Testis (tissue), 2 donors: ENCODE measurements at regions not wholly inside any gene's neighbourhood (a gene's known extent, or its start where the extent isn't known, plus 50 kb on each side); places are given as distances from the start of the nearest gene placed in this dataset.

Experiments
- DNase-seq: peaks from one replicate; pipeline ENCODE4 v3.0.0-alpha.2; 2019
- H3K27ac ChIP-seq, 2 donors: fragments of 200-600 bp; sonication (generic); one replicate each; pipeline ENCODE4 v1.5.1; 2019
- H3K27me3 ChIP-seq: fragments of 200-600 bp; sonication (generic); one replicate; pipeline ENCODE4 v1.5.1; 2019
- H3K36me3 ChIP-seq: fragments of 200-600 bp; sonication (generic); one replicate; pipeline ENCODE4 v1.5.1; 2017; ENCODE audit warnings: low read depth; ENCODE audit errors: missing control alignments
- H3K4me1 ChIP-seq: fragments of 200-600 bp; sonication (generic); one replicate; pipeline ENCODE4 v1.5.1; 2019
- H3K4me3 ChIP-seq, 2 donors: fragments of 200-600 bp; sonication (generic); one replicate each; pipeline ENCODE4 v1.5.1; 2017 to 2019
- H3K9me3 ChIP-seq: fragments of 200-600 bp; sonication (generic); one replicate; pipeline ENCODE4 v1.5.1; 2017
- POLR2A ChIP-seq: fragments of 450-650 bp; IDR thresholded peaks from one replicate; pipeline ENCODE4 v1.6.1; 2017; ENCODE audit warnings: antibody characterized with exemption, mild to moderate bottlenecking, moderate library complexity
- WGBS, 2 donors: methylation state at CpG; one replicate each; pipeline ENCODE4 v1.1.5; 2018; 5-methylcytosine and 5-hydroxymethylcytosine counted together
- intact Hi-C: fragments of 100-400 bp; cut with DNase I; formaldehyde crosslinking; loops from one replicate; pipeline ENCODE4 v1.15.1; 2023; ENCODE audit warnings: low total_unique reads
- TF ChIP-seq, protein P1 (sequence below), 3 experiments: fragments of 450-650 bp in 2 of 3; fragments of 200-600 bp in 1 of 3; sonication (generic) in 1 of 3; IDR thresholded peaks; one replicate each; pipeline ENCODE4 v1.5.1; 2016 to 2019; ENCODE audit warnings: antibody characterized with exemption in 3 of 3, mild to moderate bottlenecking in 2 of 3, moderate library complexity in 1 of 3

DNA sequence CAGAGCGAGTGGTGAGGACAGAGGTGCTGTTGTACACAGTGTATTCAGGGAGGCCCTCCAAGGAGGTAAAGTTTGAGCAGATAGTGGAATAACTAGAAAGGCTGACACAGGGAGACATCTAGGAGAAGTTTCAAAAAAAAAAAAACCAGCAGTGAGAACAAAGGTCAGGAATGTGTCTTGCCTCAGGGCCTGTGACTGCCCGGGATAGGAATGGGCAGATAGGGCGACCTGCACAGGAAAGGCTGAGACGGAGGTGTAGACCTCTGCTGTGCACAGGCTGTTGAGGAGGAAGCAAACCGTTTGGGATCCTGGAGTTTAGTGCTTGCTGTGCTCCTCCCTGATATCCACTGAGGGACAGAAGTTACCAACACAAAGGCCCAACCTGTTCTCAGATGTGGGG is 406.5 kb upstream of the B3GAT1 start:
- DNase-seq: no peak
- Histone ChIP-seq H3K4me1 (no peaks in the 10 kb centered on the region), H3K4me3 (no peak overlapping the region), H3K27ac (no peak overlapping the region), H3K27me3 (no peaks in the 10 kb centered on the region), H3K9me3 (no peaks in the 10 kb centered on the region), H3K36me3 (no peaks in the 10 kb centered on the region)
- 61 to 70% methylated on average over 5 of the region's 5 CpGs for WGBS, 2 donors
- intact Hi-C loops: no loop called here
- no peak for TF ChIP-seq POLR2A
- TF ChIP-seq, protein P1, sequence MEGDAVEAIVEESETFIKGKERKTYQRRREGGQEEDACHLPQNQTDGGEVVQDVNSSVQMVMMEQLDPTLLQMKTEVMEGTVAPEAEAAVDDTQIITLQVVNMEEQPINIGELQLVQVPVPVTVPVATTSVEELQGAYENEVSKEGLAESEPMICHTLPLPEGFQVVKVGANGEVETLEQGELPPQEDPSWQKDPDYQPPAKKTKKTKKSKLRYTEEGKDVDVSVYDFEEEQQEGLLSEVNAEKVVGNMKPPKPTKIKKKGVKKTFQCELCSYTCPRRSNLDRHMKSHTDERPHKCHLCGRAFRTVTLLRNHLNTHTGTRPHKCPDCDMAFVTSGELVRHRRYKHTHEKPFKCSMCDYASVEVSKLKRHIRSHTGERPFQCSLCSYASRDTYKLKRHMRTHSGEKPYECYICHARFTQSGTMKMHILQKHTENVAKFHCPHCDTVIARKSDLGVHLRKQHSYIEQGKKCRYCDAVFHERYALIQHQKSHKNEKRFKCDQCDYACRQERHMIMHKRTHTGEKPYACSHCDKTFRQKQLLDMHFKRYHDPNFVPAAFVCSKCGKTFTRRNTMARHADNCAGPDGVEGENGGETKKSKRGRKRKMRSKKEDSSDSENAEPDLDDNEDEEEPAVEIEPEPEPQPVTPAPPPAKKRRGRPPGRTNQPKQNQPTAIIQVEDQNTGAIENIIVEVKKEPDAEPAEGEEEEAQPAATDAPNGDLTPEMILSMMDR (IDR thresholded peaks at IDR 0.05): no peak

DNA sequence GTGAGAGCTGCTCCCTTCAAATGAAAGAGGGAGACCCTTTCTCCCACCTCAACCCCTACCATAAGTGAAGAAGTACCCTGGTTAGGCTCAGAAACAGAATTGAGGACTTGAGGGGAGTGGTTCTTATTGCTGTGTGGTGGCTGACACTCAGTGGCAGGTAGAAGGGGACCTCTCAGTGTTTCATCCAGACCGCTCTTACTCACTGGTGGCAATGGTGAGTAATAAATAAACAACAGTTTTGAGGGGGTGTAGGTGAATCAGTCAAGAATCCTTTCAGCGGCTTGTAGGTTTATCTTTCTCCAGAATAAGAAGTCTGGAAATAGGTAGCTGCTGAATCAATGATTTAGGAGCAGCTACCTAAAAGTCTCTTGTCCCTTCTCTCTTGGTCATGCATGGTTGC is 403.4 kb upstream of the B3GAT1 start:
- H3K9me3 ChIP-seq: no peaks in the 10 kb centered on the region
- no peak for DNase-seq
- H3K36me3 ChIP-seq: no peaks in the 10 kb centered on the region
- no peak overlapping the region for H3K4me3 ChIP-seq
- 91 to 95% methylated on average over 2 of the region's 2 CpGs for WGBS, 2 donors
- H3K27me3 ChIP-seq: no peaks in the 10 kb centered on the region
- intact Hi-C loops: no loop called here
- no peaks in the 10 kb centered on the region for H3K4me1 ChIP-seq
- no peak overlapping the region for H3K27ac ChIP-seq
- TF ChIP-seq POLR2A: no peak
- TF ChIP-seq, protein P1 (IDR thresholded peaks at IDR 0.05): no peak

DNA sequence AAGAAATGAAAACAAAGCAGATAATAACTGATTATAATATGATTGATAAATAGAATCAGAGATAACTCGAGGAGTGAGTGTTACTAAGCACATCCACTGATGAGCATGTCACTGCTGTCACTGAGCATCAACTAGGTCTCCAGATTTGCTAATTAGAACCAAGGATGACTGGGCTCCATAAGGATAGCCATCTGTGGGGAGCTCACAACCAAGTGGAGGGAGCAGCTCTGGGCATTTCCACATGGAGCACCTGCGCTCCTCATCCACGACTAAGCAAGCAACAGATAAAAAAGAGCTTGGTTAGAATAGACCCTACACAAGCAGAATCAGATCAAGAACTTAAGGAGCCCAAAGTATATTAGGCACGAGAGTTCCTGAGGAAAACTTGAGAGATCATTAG is 396.0 kb upstream of the B3GAT1 start:
- Histone ChIP-seq H3K27me3 (no peaks in the 10 kb centered on the region), H3K27ac (no peak overlapping the region), H3K36me3 (no peaks in the 10 kb centered on the region), H3K4me1 (no peaks in the 10 kb centered on the region), H3K9me3 (no peaks in the 10 kb centered on the region), H3K4me3 (no peak overlapping the region)
- WGBS, 2 donors: 80 to 88% methylated on average over 4 of the region's 4 CpGs
- TF ChIP-seq, protein P1 (IDR thresholded peaks at IDR 0.05): no peak
- TF ChIP-seq POLR2A: no peak
- intact Hi-C loops: no loop called here
- DNase-seq: no peak

DNA sequence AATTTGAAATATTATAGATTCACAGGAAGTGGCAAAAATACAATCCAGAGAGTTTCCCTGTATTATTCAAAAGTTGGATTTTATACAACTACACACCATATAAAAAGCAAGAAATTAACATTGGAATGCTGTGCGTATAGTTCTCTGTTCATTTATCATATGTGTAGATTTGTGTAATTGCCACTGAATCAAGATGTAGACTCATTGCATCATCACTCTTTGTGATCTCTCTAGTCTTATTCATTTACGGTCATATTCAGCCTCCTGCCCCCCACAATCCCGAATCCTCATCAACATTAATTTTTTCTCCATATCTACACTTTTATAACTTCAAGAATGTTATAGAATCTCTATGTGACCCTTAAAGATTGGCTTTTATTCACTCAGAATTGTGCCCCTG is 390.6 kb upstream of the B3GAT1 start:
- intact Hi-C loops: no loop called here

DNA sequence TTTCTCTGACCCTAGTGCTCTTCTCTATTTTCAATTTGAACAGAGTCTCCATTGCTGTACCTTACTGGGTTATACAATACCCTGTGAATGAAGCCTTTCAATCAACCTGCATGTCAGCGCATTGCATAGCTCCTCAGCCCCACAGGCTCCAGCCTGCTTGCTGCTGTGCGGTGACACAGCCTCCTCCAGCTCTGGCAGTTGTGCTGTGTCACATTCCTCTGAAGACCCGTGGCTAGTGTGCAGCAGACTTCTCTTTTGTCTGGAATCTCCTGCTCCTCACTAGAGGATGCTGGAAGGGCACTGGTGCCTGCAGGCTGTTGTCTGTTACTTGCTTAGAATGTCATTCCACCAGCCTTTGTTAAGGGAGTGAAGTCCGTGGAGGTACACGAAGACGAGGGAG is 390.1 kb upstream of the B3GAT1 start:
- no peak overlapping the region for H3K27ac ChIP-seq
- H3K4me3 ChIP-seq: no peak overlapping the region
- TF ChIP-seq, protein P1 (IDR thresholded peaks at IDR 0.05): no peak
- no peak for TF ChIP-seq POLR2A
- H3K36me3 ChIP-seq: no peaks in the 10 kb centered on the region
- intact Hi-C loops: no loop called here
- no peak for DNase-seq
- 42 to 58% methylated on average over 6 of the region's 6 CpGs for WGBS, 2 donors
- no peaks in the 10 kb centered on the region for H3K27me3 ChIP-seq
- H3K9me3 ChIP-seq: no peaks in the 10 kb centered on the region
- H3K4me1 ChIP-seq: no peaks in the 10 kb centered on the region

More for the DNA sequence above, 390.6 kb upstream of the B3GAT1 start:
- Histone ChIP-seq H3K36me3 (no peaks in the 10 kb centered on the region), H3K4me1 (no peaks in the 10 kb centered on the region), H3K27me3 (no peaks in the 10 kb centered on the region), H3K4me3 (no peak overlapping the region), H3K27ac (no peak overlapping the region), H3K9me3 (no peaks in the 10 kb centered on the region)
- WGBS, 2 donors: 86 to 89% methylated on average over 3 of the region's 3 CpGs
- TF ChIP-seq POLR2A: no peak
- TF ChIP-seq, protein P1 (IDR thresholded peaks at IDR 0.05): no peak
- DNase-seq: no peak
